DOHH2 (cell line): ENCODE measurements at regions not wholly inside any gene's neighbourhood (a gene's known extent, or its start where the extent isn't known, plus 50 kb on each side); places are given as distances from the start of the nearest gene placed in this dataset.

ENCODE experiments used
- EZH2phosphoT487 ChIP-seq: fragments of 200-600 bp; sonication (generic); IDR thresholded peaks from 2 replicates; pipeline ENCODE4 v1.6.1; 2017; ENCODE audit warnings: borderline replicate concordance, mild to moderate bottlenecking, antibody characterized with exemption, low read length, moderate library complexity, mixed read lengths
- TF ChIP-seq, protein P1 (sequence below): fragments of 200-600 bp; sonication (generic); IDR thresholded peaks from one replicate; pipeline ENCODE4 v1.5.1; 2014; ENCODE audit warnings: antibody characterized with exemption, mild to moderate bottlenecking, low read depth, low read length; ENCODE audit not compliant: poor library complexity, severe bottlenecking

DNA sequence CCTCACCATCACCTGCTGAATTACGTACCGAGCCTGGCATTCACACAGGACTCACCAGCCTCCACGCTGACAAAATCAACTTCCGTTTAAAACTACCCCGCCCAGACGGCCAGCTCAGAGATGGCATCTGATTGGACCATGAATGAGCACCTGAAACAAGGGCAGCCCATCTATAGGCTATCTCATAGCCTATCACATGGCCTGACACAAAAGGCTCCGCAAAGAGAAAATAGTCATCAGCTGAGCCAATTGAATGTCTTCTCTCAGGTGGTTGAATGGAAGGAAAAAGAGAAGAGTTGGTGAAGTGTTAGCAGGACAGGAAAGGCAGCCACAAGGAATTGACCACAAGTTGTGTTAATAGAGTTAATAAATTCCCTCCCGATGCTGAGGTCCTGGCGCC is 50.6 kb upstream of the ZC3H12A start:
- no peak for TF ChIP-seq EZH2phosphoT487
- TF ChIP-seq, protein P1, sequence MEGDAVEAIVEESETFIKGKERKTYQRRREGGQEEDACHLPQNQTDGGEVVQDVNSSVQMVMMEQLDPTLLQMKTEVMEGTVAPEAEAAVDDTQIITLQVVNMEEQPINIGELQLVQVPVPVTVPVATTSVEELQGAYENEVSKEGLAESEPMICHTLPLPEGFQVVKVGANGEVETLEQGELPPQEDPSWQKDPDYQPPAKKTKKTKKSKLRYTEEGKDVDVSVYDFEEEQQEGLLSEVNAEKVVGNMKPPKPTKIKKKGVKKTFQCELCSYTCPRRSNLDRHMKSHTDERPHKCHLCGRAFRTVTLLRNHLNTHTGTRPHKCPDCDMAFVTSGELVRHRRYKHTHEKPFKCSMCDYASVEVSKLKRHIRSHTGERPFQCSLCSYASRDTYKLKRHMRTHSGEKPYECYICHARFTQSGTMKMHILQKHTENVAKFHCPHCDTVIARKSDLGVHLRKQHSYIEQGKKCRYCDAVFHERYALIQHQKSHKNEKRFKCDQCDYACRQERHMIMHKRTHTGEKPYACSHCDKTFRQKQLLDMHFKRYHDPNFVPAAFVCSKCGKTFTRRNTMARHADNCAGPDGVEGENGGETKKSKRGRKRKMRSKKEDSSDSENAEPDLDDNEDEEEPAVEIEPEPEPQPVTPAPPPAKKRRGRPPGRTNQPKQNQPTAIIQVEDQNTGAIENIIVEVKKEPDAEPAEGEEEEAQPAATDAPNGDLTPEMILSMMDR = no peak
